Panc1 (cell line): ENCODE measurements at regions not wholly inside any gene's neighbourhood (a gene's known extent, or its start where the extent isn't known, plus 50 kb on each side); places are given as distances from the start of the nearest gene placed in this dataset.

Experiments
- ATAC-seq: fragments of 200-7000 bp; cut with Tn5 transposase; 2 replicates; pipeline ENCODE4 v1.9.1; 2020; ENCODE audit warnings: mild to moderate bottlenecking, moderate library complexity
- BruUV-seq: library from RNA; stranded (reverse); fragments of 400-500 nt; replicated peaks from 2 replicates; lab custom pipeline; 2021; lab: Mats Ljungman, UMichigan
- CTCF ChIA-PET: fragments of 300-600 bp; sonication (Branson Sonifier 250); formaldehyde crosslinking; loops from one replicate; lab custom pipeline; 2022; ENCODE audit warnings: antibody characterized with exemption; lab: Charles Lee
- POLR2A ChIA-PET: fragments of 300-600 bp; sonication (Branson Sonifier 250); formaldehyde crosslinking; loops from one replicate; lab custom pipeline; 2022; ENCODE audit warnings: antibody characterized with exemption; lab: Charles Lee
- DNase-seq: peaks from one replicate; pipeline ENCODE4 v3.0.0-alpha.2; 2010; ENCODE audit warnings: low read depth, low spot score
- H3K27ac ChIP-seq: 2 replicates; pipeline ENCODE4 v1.5.1; 2011; ENCODE audit warnings: mild to moderate bottlenecking, low read length, inconsistent platforms
- H3K27me3 ChIP-seq: fragments of 200-500 bp; sonication (Bioruptor generic); 2 replicates; pipeline ENCODE4 v1.6.0; 2014; ENCODE audit warnings: low read length, inconsistent platforms; ENCODE audit not compliant: control insufficient read depth, insufficient read depth
- H3K36me3 ChIP-seq: fragments of 200-500 bp; sonication (Bioruptor generic); 2 replicates; pipeline ENCODE4 v1.5.1; 2014; ENCODE audit warnings: inconsistent platforms, mild to moderate bottlenecking, low read length, moderate library complexity; ENCODE audit not compliant: control insufficient read depth, insufficient read depth
- H3K4me1 ChIP-seq: 2 replicates; pipeline ENCODE4 v1.5.1; 2011; ENCODE audit warnings: inconsistent platforms, mild to moderate bottlenecking, low read length, moderate library complexity; ENCODE audit not compliant: control insufficient read depth, insufficient read depth
- H3K4me3 ChIP-seq, 2 experiments: 2 replicates each; pipeline ENCODE4 v1.5.1; 2011 to 2012; ENCODE audit warnings: low read depth in 2 of 2, low read length in 2 of 2, mild to moderate bottlenecking in 2 of 2, inconsistent platforms in 1 of 2, moderate library complexity in 1 of 2
- H3K9me3 ChIP-seq: fragments of 200-500 bp; sonication (Bioruptor generic); 2 replicates; pipeline ENCODE4 v1.5.1; 2014; ENCODE audit warnings: low read depth, mild to moderate bottlenecking, inconsistent platforms, low read length, moderate library complexity; ENCODE audit not compliant: control insufficient read depth, insufficient read depth
- POLR2AphosphoS5 ChIP-seq: IDR thresholded peaks from 2 replicates; pipeline ENCODE4 v1.6.1; 2012; ENCODE audit warnings: mild to moderate bottlenecking, low read depth, low read length, moderate library complexity
- SIN3A ChIP-seq: IDR thresholded peaks from 2 replicates; pipeline ENCODE4 v1.6.1; 2012; ENCODE audit warnings: low read depth, mild to moderate bottlenecking, low read length, moderate library complexity, borderline replicate concordance; ENCODE audit not compliant: insufficient read depth
- TCF7L2 ChIP-seq: IDR thresholded peaks from 2 replicates; pipeline ENCODE4 v1.6.1; 2011; ENCODE audit warnings: mild to moderate bottlenecking, low read depth, low read length, inconsistent platforms
- in situ Hi-C: cut with HindIII; loops from 2 replicates; pipeline ENCODE4 v1.10.0; 2016; ENCODE audit warnings: low sequenced_read_pairs, low pct_unique_long_range_greater_than_20kb
- intact Hi-C: fragments of 100-400 bp; cut with micrococcal nuclease; formaldehyde crosslinking; loops from one replicate; pipeline ENCODE4 v1.10.0; 2022; ENCODE audit not compliant: unreplicated experiment
- TF ChIP-seq, protein P1 (sequence below): fragments of 450-650 bp; IDR thresholded peaks from 2 replicates; pipeline ENCODE4 v1.5.1; 2017; ENCODE audit warnings: mild to moderate bottlenecking
- TF ChIP-seq, protein P2 (sequence below), 2 experiments: IDR thresholded peaks; 2 replicates each; pipeline ENCODE4 v1.6.1; 2011 to 2012; ENCODE audit warnings: low read depth in 2 of 2, control low read depth in 1 of 2, low read length in 1 of 2, mild to moderate bottlenecking in 1 of 2, moderate library complexity in 1 of 2; ENCODE audit not compliant: insufficient read depth in 1 of 2

DNA sequence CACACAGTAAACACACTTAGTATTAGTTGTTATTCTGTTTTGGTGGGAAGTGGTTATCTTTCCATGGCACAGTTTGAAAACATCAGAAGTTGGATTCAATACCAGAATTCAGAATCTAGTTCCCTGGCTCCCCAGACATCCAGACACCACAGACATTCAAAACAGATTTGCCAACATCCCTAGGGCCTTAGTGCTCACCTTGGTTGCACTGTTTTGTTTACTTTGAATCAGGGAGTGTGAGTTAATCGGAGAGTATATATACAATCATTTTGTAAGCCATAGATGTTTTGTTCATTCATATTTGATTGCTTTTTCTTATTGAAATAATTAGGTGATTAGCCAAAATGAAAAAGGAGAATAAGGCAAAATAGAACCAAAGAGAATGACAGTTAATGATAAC is 324.7 kb upstream of the CLNK start:
- BruUV-seq = no TSS peak
- in situ Hi-C loops = no loop called here
- H3K4me1 ChIP-seq = no peaks in the 10 kb centered on the region
- ChIA-PET CTCF (no interaction called here), POLR2A (no interaction called here)
- no peak overlapping the region for H3K4me3 ChIP-seq
- DNase-seq = no peak
- H3K9me3 ChIP-seq = no peaks in the 10 kb centered on the region
- intact Hi-C loops = no loop called here
- no peaks in the 10 kb centered on the region for H3K36me3 ChIP-seq
- H3K27ac ChIP-seq = no peak overlapping the region
- TF ChIP-seq, protein P1, sequence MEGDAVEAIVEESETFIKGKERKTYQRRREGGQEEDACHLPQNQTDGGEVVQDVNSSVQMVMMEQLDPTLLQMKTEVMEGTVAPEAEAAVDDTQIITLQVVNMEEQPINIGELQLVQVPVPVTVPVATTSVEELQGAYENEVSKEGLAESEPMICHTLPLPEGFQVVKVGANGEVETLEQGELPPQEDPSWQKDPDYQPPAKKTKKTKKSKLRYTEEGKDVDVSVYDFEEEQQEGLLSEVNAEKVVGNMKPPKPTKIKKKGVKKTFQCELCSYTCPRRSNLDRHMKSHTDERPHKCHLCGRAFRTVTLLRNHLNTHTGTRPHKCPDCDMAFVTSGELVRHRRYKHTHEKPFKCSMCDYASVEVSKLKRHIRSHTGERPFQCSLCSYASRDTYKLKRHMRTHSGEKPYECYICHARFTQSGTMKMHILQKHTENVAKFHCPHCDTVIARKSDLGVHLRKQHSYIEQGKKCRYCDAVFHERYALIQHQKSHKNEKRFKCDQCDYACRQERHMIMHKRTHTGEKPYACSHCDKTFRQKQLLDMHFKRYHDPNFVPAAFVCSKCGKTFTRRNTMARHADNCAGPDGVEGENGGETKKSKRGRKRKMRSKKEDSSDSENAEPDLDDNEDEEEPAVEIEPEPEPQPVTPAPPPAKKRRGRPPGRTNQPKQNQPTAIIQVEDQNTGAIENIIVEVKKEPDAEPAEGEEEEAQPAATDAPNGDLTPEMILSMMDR = no peak
- TF ChIP-seq, protein P2, sequence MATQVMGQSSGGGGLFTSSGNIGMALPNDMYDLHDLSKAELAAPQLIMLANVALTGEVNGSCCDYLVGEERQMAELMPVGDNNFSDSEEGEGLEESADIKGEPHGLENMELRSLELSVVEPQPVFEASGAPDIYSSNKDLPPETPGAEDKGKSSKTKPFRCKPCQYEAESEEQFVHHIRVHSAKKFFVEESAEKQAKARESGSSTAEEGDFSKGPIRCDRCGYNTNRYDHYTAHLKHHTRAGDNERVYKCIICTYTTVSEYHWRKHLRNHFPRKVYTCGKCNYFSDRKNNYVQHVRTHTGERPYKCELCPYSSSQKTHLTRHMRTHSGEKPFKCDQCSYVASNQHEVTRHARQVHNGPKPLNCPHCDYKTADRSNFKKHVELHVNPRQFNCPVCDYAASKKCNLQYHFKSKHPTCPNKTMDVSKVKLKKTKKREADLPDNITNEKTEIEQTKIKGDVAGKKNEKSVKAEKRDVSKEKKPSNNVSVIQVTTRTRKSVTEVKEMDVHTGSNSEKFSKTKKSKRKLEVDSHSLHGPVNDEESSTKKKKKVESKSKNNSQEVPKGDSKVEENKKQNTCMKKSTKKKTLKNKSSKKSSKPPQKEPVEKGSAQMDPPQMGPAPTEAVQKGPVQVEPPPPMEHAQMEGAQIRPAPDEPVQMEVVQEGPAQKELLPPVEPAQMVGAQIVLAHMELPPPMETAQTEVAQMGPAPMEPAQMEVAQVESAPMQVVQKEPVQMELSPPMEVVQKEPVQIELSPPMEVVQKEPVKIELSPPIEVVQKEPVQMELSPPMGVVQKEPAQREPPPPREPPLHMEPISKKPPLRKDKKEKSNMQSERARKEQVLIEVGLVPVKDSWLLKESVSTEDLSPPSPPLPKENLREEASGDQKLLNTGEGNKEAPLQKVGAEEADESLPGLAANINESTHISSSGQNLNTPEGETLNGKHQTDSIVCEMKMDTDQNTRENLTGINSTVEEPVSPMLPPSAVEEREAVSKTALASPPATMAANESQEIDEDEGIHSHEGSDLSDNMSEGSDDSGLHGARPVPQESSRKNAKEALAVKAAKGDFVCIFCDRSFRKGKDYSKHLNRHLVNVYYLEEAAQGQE (IDR thresholded peaks at IDR 0.05; ENCODE audit: insufficient read depth in 1 of 2, low read depth in 2 of 2, low read length in 1 of 2) = no peak
- TF ChIP-seq TCF7L2 (no peak), SIN3A (no peak), POLR2AphosphoS5 (no peak)
- no peaks in the 10 kb centered on the region for H3K27me3 ChIP-seq
- ATAC-seq = no peak

DNA sequence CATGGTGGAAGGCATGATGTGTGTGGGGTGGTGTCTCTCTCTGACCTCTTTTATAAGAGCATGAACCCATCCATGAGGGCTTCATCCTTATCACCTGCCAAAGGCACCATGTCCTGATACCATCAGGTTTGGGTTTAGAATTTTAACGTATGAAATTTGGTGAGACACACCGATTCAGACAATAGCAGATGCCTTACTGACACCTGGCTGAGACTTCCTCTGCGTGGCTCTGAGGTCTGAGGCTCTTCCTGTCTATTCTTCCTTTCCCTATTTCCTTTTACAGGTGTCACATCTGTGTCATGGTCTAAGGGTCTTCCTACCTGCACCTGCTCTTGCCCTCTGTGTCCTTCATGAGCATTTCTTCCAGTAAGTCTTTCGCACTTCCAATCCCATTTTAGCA is 320.7 kb upstream of the CLNK start:
- Histone ChIP-seq H3K4me1 (no peaks in the 10 kb centered on the region), H3K27me3 (no peaks in the 10 kb centered on the region), H3K4me3 (no peak overlapping the region), H3K36me3 (no peaks in the 10 kb centered on the region), H3K27ac (no peak overlapping the region), H3K9me3 (no peaks in the 10 kb centered on the region)
- CTCF ChIA-PET = no interaction called here
- TF ChIP-seq, protein P1 = no peak
- TF ChIP-seq POLR2AphosphoS5 (no peak), SIN3A (no peak), TCF7L2 (no peak)
- TF ChIP-seq, protein P2 (IDR thresholded peaks at IDR 0.05; ENCODE audit: insufficient read depth in 1 of 2, low read depth in 2 of 2, low read length in 1 of 2) = no peak
- POLR2A ChIA-PET = no interaction called here
- DNase-seq (no peak), ATAC-seq (no peak)
- in situ Hi-C loops = no loop called here
- intact Hi-C loops = no loop called here
- BruUV-seq = no TSS peak
